Right ventricle myocardium superior (tissue), 1 donor: ENCODE measurements at regions not wholly inside any gene's neighbourhood (a gene's known extent, or its start where the extent isn't known, plus 50 kb on each side); places are given as distances from the start of the nearest gene placed in this dataset.

Experiments used
- ATAC-seq: fragments of 200-7000 bp; cut with Tn5 transposase; one replicate; pipeline ENCODE4 v1.9.1; 2020; ENCODE audit warnings: mild to moderate bottlenecking; ENCODE audit not compliant: poor library complexity
- DNase-seq: peaks from one replicate; pipeline ENCODE4 v3.0.0-alpha.2; 2020
- intact Hi-C: fragments of 100-400 bp; cut with DNase I; formaldehyde crosslinking; loops from one replicate; pipeline ENCODE4 v1.11.2; 2022
- donor health status: DM: no; HTN: yes; CAD: no; lungs with severe emphysema.

- no peak for ATAC-seq
- intact Hi-C loops: no loop called here
- no peak for DNase-seq
Observed at GRCh38 chr22:22109693-22110466, 127.3 kb upstream of the TOP3B start.

- ATAC-seq: no peak
- intact Hi-C loops: no loop called here
- DNase-seq: no peak
Observed at GRCh38 chr22:22106855-22107254, 124.3 kb upstream of the TOP3B start.

GRCh38 chr22:22105364-22105763 is 122.8 kb upstream of the TOP3B start:
- intact Hi-C loops: no loop called here

GRCh38 chr22:22103078-22103875 is 120.7 kb upstream of the TOP3B start:
- DNase-seq (no peak), ATAC-seq (no peak)
- intact Hi-C loops: no loop called here

More at GRCh38 chr22:22105364-22105763, 122.8 kb upstream of the TOP3B start:
- no peak for DNase-seq
- ATAC-seq: no peak

- DNase-seq (no peak), ATAC-seq (no peak)
- intact Hi-C loops: no loop called here
Observed at GRCh38 chr22:22099833-22100812, 117.5 kb upstream of the TOP3B start.

GRCh38 chr22:22099194-22099486 is 116.6 kb upstream of the TOP3B start:
- intact Hi-C loops: no loop called here
- no peak for DNase-seq
- ATAC-seq: no peak

- DNase-seq (no peak), ATAC-seq (no peak)
- intact Hi-C loops: no loop called here
Observed at GRCh38 chr22:22098457-22099193, 116.0 kb upstream of the TOP3B start.

- DNase-seq (no peak), ATAC-seq (no peak)
- intact Hi-C loops: no loop called here
Observed at GRCh38 chr22:22097727-22098228, 115.2 kb upstream of the TOP3B start.

GRCh38 chr22:22094921-22095320 is 112.3 kb upstream of the TOP3B start:
- DNase-seq: no peak
- no peak for ATAC-seq
- intact Hi-C loops: no loop called here

GRCh38 chr22:22094514-22094913 is 111.9 kb upstream of the TOP3B start:
- ATAC-seq (no peak), DNase-seq (no peak)
- intact Hi-C loops: no loop called here

- no peak for DNase-seq
- ATAC-seq: no peak
- intact Hi-C loops: no loop called here
Observed at GRCh38 chr22:22093743-22094142, 111.2 kb upstream of the TOP3B start.

GRCh38 chr22:22092974-22093373 is 110.4 kb upstream of the TOP3B start:
- no peak for ATAC-seq
- intact Hi-C loops: no loop called here
- no peak for DNase-seq

GRCh38 chr22:22092101-22092500 is 109.5 kb upstream of the TOP3B start:
- no peak for ATAC-seq
- no peak for DNase-seq
- intact Hi-C loops: no loop called here

- intact Hi-C loops: no loop called here
- DNase-seq (no peak), ATAC-seq (no peak)
Observed at GRCh38 chr22:22091400-22091878, 108.9 kb upstream of the TOP3B start.

GRCh38 chr22:22090650-22091399 is 108.2 kb upstream of the TOP3B start:
- intact Hi-C loops: no loop called here
- DNase-seq (no peak), ATAC-seq (no peak)

- intact Hi-C loops: no loop called here
- no peak for ATAC-seq
Observed at GRCh38 chr22:22089459-22090308, 107.1 kb upstream of the TOP3B start.

More at GRCh38 chr22:22089459-22090308, 107.1 kb upstream of the TOP3B start:
- no peak for DNase-seq
